PFSK-1 (cell line): ENCODE measurements at regions not wholly inside any gene's neighbourhood (a gene's known extent, or its start where the extent isn't known, plus 50 kb on each side); places are given as distances from the start of the nearest gene placed in this dataset.

Experiments used
- FOXP2 ChIP-seq: optimal IDR thresholded peaks from 2 replicates; pipeline ENCODE3; 2011; ENCODE audit warnings: borderline replicate concordance, control low read depth, inconsistent platforms; ENCODE audit not compliant: insufficient read depth; ENCODE audit errors: extremely low read length, extremely low read depth
- POLR2AphosphoS5 ChIP-seq: IDR thresholded peaks from 2 replicates; pipeline ENCODE4 v1.6.1; 2012; ENCODE audit warnings: low read depth, mild to moderate bottlenecking, control low read depth, low read length, moderate library complexity
- REST ChIP-seq, 2 experiments: IDR thresholded peaks; 2 replicates each; pipeline versions ENCODE4 v1.6.1 to v1.8.0; 2011 to 2012; ENCODE audit warnings: low read depth in 2 of 2, low read length in 2 of 2, control low read depth in 1 of 2, inconsistent platforms in 1 of 2, mild to moderate bottlenecking in 1 of 2, moderate library complexity in 1 of 2; ENCODE audit not compliant: insufficient read depth in 1 of 2
- SIN3A ChIP-seq: IDR thresholded peaks from 2 replicates; pipeline ENCODE4 v1.6.1; 2012; ENCODE audit warnings: mild to moderate bottlenecking, low read length, moderate library complexity, borderline replicate concordance; ENCODE audit not compliant: insufficient read depth
- TAF1 ChIP-seq: IDR thresholded peaks from 2 replicates; pipeline ENCODE4 v1.6.1; 2012; ENCODE audit warnings: low read length, control low read depth, borderline replicate concordance; ENCODE audit not compliant: insufficient read depth

DNA sequence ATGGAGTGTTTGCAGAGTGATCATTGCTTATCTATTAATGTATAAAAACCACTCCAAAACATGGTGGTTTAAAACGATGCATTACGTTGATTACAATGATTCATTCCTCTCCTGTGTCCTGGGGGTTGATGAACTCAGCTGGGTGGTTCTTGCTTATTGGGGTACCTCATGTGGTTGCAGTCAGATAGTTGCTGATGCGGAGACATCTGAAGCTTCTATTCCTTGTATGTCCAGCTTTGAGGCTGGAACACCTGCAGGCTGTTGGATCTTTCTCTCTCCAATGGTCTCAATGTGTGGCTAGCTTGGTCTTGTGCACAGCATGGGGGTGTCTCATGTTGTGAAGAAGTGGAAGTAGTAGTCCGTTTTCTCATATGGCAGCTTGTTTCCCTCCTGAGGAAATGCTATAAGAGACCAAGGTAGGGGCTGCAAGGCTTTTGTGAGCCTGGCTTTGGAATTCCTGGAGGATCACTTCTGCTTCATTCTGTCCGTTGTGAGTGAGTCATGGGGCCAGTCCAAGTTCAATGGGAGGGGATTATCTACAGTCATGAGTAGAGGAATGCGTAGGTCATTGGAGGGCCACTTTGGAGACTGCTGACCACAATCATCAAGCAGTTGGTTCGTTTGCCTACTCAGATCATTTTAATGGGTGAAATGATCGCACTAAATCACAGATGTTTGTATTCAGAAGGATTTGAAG is 601.0 kb downstream of the SLC4A3 start:
- TF ChIP-seq POLR2AphosphoS5, result no peak

DNA sequence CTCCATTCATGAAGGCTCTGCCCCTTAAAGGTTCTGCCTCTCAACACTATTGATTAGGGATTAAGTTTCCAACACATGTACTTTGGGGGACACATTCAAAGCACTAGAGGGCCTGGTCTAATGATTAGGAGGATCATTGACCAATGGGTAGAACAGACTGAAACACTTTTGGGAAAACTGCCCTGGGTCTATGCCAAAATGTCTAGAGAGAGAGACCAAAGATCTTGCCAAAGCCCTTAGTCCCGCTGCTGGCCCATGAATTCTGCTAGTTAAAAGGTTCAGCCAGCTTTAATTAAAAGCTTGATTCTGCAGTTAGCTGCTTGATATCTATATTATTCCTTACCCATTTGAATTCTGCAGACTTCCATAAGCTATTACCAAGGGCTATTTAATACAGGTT is 613.2 kb downstream of the SLC4A3 start:
- TF ChIP-seq TAF1, result no peak
- TF ChIP-seq REST (IDR thresholded peaks at IDR 0.05; ENCODE audit: insufficient read depth in 1 of 2, low read depth in 2 of 2, low read length in 2 of 2), result no peak
- TF ChIP-seq FOXP2, result no peak
- no peak for TF ChIP-seq SIN3A
- no peak for TF ChIP-seq POLR2AphosphoS5

GRCh38 chr2:220241423-220241822 is 614.0 kb downstream of the SLC4A3 start:
- TF ChIP-seq FOXP2 (no peak), POLR2AphosphoS5 (no peak), REST (IDR thresholded peaks at IDR 0.05; ENCODE audit: insufficient read depth in 1 of 2, low read depth in 2 of 2, low read length in 2 of 2) (no peak), TAF1 (no peak), SIN3A (no peak)

- TF ChIP-seq FOXP2 (no peak), POLR2AphosphoS5 (no peak), SIN3A (no peak), REST (IDR thresholded peaks at IDR 0.05; ENCODE audit: insufficient read depth in 1 of 2, low read depth in 2 of 2, low read length in 2 of 2) (no peak), TAF1 (no peak)
Observed at GRCh38 chr2:220243571-220243970, 616.1 kb downstream of the SLC4A3 start.

DNA sequence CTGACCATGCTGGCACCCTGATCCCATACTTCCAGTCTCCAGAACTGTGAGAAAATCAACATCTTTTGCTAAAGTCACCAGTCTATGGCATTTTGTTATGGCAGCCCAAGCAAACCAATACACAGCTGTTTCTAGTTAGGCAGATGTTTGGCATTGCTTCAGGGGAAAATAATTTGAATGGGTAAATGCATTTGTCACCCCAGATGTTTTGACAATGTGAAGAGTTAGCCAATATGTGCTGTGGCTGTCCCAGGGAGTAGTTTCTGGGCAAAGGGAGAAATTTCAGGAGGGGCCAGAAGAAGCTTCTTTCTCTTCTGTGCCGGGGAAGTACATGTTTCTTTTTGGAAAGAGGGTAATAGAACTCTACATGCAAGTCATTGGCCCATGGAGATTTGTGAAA is 619.0 kb downstream of the SLC4A3 start:
- TF ChIP-seq POLR2AphosphoS5, result no peak
- no peak for TF ChIP-seq TAF1
- TF ChIP-seq FOXP2, result no peak
- TF ChIP-seq REST (IDR thresholded peaks at IDR 0.05; ENCODE audit: insufficient read depth in 1 of 2, low read depth in 2 of 2, low read length in 2 of 2), result no peak
- no peak for TF ChIP-seq SIN3A
